GM19372 (cell line): ENCODE measurements at regions not wholly inside any gene's neighbourhood (a gene's known extent, or its start where the extent isn't known, plus 50 kb on each side); places are given as distances from the start of the nearest gene placed in this dataset.

ENCODE experiments used
- ATAC-seq: cut with Tn5 transposase; IDR thresholded peaks from one replicate; pipeline ENCODE4 v1.9.1; 2021; ENCODE audit warnings: mild to moderate bottlenecking, low read depth, moderate library complexity; ENCODE audit not compliant: unreplicated experiment

GRCh38 chr2:62284471-62284870, 88.6 kb downstream of the B3GNT2 start:
- ATAC-seq, result no peak

- ATAC-seq, result no peak
These were observed 87.2 kb downstream of the B3GNT2 start for GRCh38 chr2:62283147-62283546.

GRCh38 chr2:62281663-62282062, 85.7 kb downstream of the B3GNT2 start:
- no peak for ATAC-seq

GRCh38 chr2:62277688-62278087, 81.8 kb downstream of the B3GNT2 start:
- ATAC-seq, result no peak
